Right cardiac atrium (tissue), 5 donors: ENCODE measurements at regions not wholly inside any gene's neighbourhood (a gene's known extent, or its start where the extent isn't known, plus 50 kb on each side); places are given as distances from the start of the nearest gene placed in this dataset.
A peak's percentile ranks its signal among the peaks of the same experiment; 100 is the strongest.

Source experiments
- ATAC-seq, 2 donors: fragments of 200-7000 bp; cut with Tn5 transposase; one replicate each; pipeline versions ENCODE4 v1.8.0 to v1.9.1; 2020; ENCODE audit warnings: moderate library complexity in 2 of 2, mild to moderate bottlenecking in 1 of 2
- DNase-seq, 3 donors: peaks; one replicate each; pipeline ENCODE4 v3.0.0-alpha.2; 2020
- H3K27ac ChIP-seq: one replicate; pipeline ENCODE4 v1.5.1; 2013; ENCODE audit warnings: mild to moderate bottlenecking, low read length, control low read depth, moderate library complexity
- H3K27me3 ChIP-seq: one replicate; pipeline ENCODE4 v1.6.1; 2013; ENCODE audit not compliant: control insufficient read depth, insufficient read depth
- H3K4me1 ChIP-seq: one replicate; pipeline ENCODE4 v1.6.1; 2013; ENCODE audit warnings: low read length; ENCODE audit not compliant: control insufficient read depth, insufficient read depth
- H3K4me3 ChIP-seq: one replicate; pipeline ENCODE4 v1.5.1; 2013; ENCODE audit warnings: low read length, control low read depth
- H3K9me3 ChIP-seq: one replicate; pipeline ENCODE4 v1.6.1; 2013; ENCODE audit warnings: low read length; ENCODE audit not compliant: control insufficient read depth
- WGBS: extraction: QIAGEN DNeasy Blood & Tissue Kit; methylation state at CpG from one replicate; pipeline ENCODE4 v1.1.7; 2013; 5-methylcytosine and 5-hydroxymethylcytosine counted together
- intact Hi-C, 4 donors: fragments of 100-400 bp; cut with DNase I; formaldehyde crosslinking; loops; one replicate each; pipeline versions ENCODE4 v1.11.0 to v1.14.0; 2022 to 2023
- donor health status: healthy with polysubstance abuse.
- donor health status: DM: no; HTN: yes; CAD: no.
- donor health status: DM: no; HTN: no; CAD: no.
- donor health status: DM: no; HTN: yes; CAD: no; lungs with severe emphysema.
- donor health status: DM: yes; HTN: yes; CAD: no.

GRCh38 chr2:241924069-241924908, 54.8 kb downstream of the RTP5 start:
- Histone ChIP-seq H3K9me3 (no peaks in the 10 kb centered on the region), H3K4me3 (no peak overlapping the region), H3K27ac (no peak overlapping the region), H3K27me3 (no peaks in the 10 kb centered on the region), H3K4me1 (no peaks in the 10 kb centered on the region)
- intact Hi-C loops, result no loop called here
- no peak for DNase-seq
- ATAC-seq, result no peak
- WGBS, result 70% methylated on average over 11 of the region's 11 CpGs

DNA sequence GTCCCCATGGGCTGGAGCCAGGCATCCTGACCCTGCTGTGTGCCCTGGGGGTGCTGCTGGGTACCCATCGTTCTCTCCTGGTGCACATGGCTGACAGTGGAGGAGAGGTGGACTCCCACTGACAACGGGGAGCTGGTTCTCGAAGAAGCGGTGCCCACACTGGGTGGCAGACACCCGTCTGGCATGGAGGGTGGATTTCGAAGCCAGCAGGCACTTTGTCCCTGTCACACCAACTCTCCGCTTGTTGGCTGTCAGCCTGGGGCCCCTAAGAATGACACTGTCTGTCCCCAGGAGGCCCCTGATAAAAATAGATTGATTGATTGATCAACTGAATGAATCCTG, 55.4 kb downstream of the RTP5 start:
- DNase-seq (no peak), ATAC-seq (no peak)
- WGBS, result 85% methylated on average over 7 of the region's 7 CpGs
- Histone ChIP-seq H3K4me1 (no peaks in the 10 kb centered on the region), H3K9me3 (no peaks in the 10 kb centered on the region), H3K27me3 (no peaks in the 10 kb centered on the region), H3K27ac (no peak overlapping the region), H3K4me3 (no peak overlapping the region)
- intact Hi-C loops, result no loop called here

GRCh38 chr2:241925277-241925676, 55.7 kb downstream of the RTP5 start:
- no peaks in the 10 kb centered on the region for H3K9me3 ChIP-seq
- no peak overlapping the region for H3K27ac ChIP-seq
- no peaks in the 10 kb centered on the region for H3K4me1 ChIP-seq
- no peaks in the 10 kb centered on the region for H3K27me3 ChIP-seq
- H3K4me3 ChIP-seq, result no peak overlapping the region
- intact Hi-C loops, result no loop called here
- 86% methylated on average over 15 of the region's 15 CpGs for WGBS
- no peak for DNase-seq
- ATAC-seq, result peak in 1 of 2 donors; percentile 31

DNA sequence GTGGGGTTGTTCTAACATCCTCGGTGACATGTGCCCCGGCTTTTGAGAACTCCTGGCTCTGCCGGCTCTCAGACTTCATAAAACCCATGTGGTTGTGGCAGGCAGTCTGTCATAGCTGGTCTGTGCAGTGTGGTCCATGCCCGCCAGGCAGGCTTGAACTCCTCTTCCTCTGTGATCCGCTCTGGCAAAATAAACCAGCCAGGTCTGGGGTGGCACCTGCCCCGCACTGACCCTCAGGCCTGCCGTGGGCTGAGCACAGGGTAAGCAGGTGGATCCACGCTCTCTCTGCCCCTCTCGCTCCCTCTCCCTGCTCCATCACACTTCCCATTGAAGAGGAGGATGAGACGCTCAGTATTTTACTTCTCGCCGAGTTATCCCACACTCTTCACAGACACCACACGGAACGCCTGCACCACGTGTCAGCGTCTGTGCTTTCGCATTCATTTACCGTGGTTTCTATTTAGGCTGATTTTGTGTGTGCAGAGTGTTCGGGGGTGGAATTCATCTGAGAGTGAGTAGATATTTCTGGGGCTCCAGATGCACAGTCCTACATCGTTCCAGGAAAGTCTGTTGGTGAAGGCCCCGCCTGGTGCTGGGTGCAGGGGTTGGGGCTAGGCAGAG, 56.4 kb downstream of the RTP5 start:
- Histone ChIP-seq H3K27me3 (no peaks in the 10 kb centered on the region), H3K27ac (no peak overlapping the region), H3K9me3 (no peaks in the 10 kb centered on the region), H3K4me1 (no peaks in the 10 kb centered on the region), H3K4me3 (no peak overlapping the region)
- 78% methylated on average over 21 of the region's 21 CpGs for WGBS
- intact Hi-C loops, result no loop called here
- ATAC-seq (no peak), DNase-seq (no peak)

GRCh38 chr2:241926541-241927311, 57.2 kb downstream of the RTP5 start:
- 81% methylated on average over 32 of the region's 32 CpGs for WGBS
- ATAC-seq, result no peak

DNA sequence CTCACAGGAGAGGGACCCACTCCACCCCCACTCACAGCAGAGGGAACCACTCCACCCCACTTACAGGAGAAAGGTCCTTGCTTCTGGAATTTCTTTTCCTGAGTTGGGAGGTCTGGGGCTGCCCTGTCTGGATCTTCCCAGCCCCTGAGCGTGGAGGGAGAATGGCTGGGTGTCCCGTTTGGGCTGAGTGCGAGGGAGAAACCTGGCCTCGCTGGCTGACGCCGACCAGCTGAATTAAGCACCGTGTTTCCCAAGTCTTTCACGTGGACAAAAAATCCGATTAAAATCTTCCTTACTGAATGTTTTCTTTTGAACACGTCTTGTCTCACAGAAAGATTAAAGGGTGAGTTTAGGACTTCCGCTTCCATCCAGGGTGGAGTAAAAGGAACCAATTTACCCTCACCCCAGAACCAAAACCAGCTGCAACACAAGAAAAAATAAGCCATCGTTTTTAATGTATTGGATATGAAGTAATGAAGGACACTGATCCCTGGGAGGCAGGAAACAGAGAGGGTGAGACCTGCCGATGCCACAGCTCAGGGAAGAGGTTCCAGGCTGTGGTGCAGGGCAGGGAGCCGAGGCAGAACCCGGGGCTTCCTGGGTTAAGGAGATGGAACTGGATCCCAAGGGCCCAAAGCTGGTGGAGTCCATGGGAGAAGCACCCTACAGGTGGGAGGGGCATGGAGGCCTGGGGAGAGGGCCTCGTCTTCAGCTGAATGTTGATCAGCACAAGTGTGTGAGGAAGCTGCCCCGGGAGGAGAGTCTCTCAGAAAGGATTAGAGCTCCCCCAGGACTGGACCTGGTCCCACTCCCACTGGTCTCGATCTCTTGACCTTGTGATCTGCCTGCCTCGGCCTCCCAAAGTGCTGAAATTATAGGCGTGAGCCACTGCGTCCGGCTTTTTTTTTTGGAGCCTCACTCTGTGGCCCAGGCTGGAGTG, 60.3 kb downstream of the RTP5 start:
- ATAC-seq, result no peak
- no peak for DNase-seq
- no peaks in the 10 kb centered on the region for H3K4me1 ChIP-seq
- intact Hi-C loops, result no loop called here
- WGBS, result 82% methylated on average over 22 of the region's 22 CpGs
- H3K27me3 ChIP-seq, result no peaks in the 10 kb centered on the region
- no peak overlapping the region for H3K27ac ChIP-seq
- H3K4me3 ChIP-seq, result no peak overlapping the region
- no peaks in the 10 kb centered on the region for H3K9me3 ChIP-seq

More at GRCh38 chr2:241926541-241927311, 57.2 kb downstream of the RTP5 start:
- intact Hi-C loops, result no loop called here
- DNase-seq, result no peak
- no peaks in the 10 kb centered on the region for H3K27me3 ChIP-seq
- H3K27ac ChIP-seq, result no peak overlapping the region
- H3K4me3 ChIP-seq, result no peak overlapping the region
- H3K9me3 ChIP-seq, result no peaks in the 10 kb centered on the region
- no peaks in the 10 kb centered on the region for H3K4me1 ChIP-seq

DNA sequence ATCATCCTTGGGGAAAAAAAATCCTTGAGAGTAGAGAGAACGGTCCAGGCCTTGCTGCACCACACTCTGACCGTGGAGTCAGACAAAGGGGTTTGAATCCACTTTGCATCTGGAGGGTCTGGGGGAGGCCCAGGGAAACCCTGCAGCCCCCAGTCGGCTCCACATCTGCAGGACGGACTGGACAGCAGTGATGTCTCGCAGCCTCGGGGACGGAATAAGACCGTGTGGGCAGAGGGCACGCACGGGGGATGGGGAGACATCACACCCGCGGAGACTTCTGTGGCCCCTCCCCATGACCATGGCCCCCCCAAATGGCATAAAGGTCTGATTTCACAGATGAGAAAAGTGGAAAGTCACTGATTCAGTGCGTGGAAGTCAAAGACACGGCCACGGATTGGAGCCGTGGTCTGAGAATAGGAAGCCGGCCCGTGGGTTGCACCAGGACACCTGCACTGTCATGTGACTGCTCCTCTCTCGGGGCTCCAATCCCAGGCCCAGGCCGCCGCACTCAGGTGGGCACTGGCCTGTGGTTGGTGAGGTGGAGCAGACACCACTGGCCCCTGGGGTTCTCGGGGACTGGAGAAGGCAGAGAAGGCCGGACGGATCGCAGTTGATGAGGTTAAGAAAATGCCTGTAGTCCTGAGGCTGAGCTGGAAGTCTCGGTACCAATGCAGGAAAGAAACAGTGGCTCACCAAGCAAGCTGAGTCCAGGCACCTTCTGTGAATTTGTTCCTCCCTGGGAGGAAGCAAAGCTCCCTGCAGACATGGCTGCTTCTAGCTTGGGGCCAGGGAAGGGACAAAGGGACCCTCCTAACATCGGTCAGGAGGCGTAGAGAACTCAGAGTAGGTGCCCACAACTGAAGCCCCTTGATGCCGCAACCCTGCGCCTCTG, 61.8 kb downstream of the RTP5 start:
- Histone ChIP-seq H3K27ac (no peak overlapping the region), H3K27me3 (no peaks in the 10 kb centered on the region), H3K9me3 (no peaks in the 10 kb centered on the region), H3K4me1 (no peaks in the 10 kb centered on the region), H3K4me3 (no peak overlapping the region)
- WGBS, result 95% methylated on average over 30 of the region's 30 CpGs
- DNase-seq (no peak), ATAC-seq (no peak)
- intact Hi-C loops, result no loop called here

DNA sequence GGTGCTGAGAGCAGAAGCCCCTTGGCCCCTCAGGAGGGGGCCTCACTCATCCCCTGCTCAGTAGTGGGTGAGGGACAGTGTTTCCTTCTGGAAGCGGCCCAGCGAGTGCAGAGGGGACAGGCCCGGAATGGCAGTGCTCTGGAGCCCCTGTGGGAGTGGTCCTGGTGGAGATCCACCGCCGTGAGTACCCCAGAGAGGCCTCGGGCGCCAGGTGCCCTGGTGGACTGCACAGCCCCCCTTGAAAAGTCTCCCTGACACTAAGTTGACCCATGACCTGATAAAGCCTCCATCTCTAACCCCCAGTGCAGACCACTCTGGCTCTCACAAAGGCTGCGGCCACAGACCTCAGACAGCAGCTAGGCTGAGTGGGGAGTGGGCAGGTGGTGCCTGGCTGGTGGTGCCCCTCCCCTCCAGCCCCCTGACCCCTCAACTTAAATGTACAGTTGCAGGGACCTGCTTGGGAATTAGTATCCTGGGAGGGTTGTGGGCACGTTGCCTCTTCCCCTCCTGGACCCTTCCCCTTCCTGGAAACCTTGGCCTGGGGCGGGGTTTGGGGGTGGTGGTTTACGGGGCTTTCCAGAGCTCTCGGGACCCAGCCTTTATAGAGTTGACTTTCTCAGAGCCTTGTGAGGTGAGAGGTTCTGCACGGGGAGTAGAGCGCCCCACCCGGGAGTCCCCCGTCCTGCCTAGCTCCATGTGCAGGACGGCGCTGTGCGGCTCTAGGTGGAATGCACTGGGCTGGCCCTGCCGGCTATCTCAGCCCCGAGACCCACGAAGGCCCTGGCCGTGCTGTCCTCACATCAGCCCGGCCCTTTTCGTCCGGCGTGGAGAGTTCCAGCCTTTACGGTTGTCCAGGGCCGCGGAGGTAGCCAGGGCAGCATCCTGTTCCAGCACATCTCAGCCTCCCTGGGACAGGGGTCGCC, 62.7 kb downstream of the RTP5 start:
- intact Hi-C loops, result no loop called here

GRCh38 chr2:241932899-241933178, 63.3 kb downstream of the RTP5 start:
- peak in 1 of 2 donors; percentile 15 for ATAC-seq

More for the DNA sequence above, 62.7 kb downstream of the RTP5 start:
- Histone ChIP-seq H3K4me3 (no peak overlapping the region), H3K9me3 (no peaks in the 10 kb centered on the region), H3K27ac (no peak overlapping the region), H3K4me1 (no peaks in the 10 kb centered on the region), H3K27me3 (no peaks in the 10 kb centered on the region)
- peak; percentile 26 to 34 for ATAC-seq
- WGBS, result 93% methylated on average over 31 of the region's 31 CpGs
- no peak for DNase-seq

More at GRCh38 chr2:241932899-241933178, 63.3 kb downstream of the RTP5 start:
- no peaks in the 10 kb centered on the region for H3K27me3 ChIP-seq
- H3K4me1 ChIP-seq, result no peaks in the 10 kb centered on the region
- WGBS, result 85% methylated on average over 9 of the region's 9 CpGs
- H3K9me3 ChIP-seq, result no peaks in the 10 kb centered on the region
- no peak for DNase-seq
- intact Hi-C loops, result no loop called here
- no peak overlapping the region for H3K4me3 ChIP-seq
- H3K27ac ChIP-seq, result no peak overlapping the region
